LNCAP (cell line): ENCODE measurements at regions not wholly inside any gene's neighbourhood (a gene's known extent, or its start where the extent isn't known, plus 50 kb on each side); places are given as distances from the start of the nearest gene placed in this dataset.

Experiments used
- TF ChIP-seq, protein P1 (sequence below): fragments of 450-650 bp; IDR thresholded peaks from 2 replicates; pipeline ENCODE4 v1.5.1; 2017; ENCODE audit warnings: mild to moderate bottlenecking

DNA sequence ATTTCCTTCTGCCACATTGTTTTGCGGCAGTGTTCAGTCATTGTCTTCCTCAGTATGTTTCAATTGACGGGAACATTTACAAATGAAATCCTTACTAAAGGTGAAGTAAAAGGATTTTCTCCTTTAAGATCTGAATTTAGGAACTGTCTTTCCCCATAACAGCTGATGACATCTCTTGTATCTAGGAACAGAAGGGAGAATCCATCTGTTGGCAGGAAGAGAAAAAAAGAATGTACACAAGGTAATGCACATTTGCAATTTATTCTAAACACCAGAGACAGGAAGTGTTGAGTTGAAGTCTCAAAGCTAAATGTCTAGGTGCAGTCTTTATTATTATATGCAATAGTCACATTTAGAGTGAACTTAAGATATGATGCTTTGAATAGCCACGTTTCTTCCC, 334.5 kb downstream of the HDGFL1 start:
- TF ChIP-seq, protein P1, sequence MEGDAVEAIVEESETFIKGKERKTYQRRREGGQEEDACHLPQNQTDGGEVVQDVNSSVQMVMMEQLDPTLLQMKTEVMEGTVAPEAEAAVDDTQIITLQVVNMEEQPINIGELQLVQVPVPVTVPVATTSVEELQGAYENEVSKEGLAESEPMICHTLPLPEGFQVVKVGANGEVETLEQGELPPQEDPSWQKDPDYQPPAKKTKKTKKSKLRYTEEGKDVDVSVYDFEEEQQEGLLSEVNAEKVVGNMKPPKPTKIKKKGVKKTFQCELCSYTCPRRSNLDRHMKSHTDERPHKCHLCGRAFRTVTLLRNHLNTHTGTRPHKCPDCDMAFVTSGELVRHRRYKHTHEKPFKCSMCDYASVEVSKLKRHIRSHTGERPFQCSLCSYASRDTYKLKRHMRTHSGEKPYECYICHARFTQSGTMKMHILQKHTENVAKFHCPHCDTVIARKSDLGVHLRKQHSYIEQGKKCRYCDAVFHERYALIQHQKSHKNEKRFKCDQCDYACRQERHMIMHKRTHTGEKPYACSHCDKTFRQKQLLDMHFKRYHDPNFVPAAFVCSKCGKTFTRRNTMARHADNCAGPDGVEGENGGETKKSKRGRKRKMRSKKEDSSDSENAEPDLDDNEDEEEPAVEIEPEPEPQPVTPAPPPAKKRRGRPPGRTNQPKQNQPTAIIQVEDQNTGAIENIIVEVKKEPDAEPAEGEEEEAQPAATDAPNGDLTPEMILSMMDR = no peak

GRCh38 chr6:22904431-22904830, 335.1 kb downstream of the HDGFL1 start:
- TF ChIP-seq, protein P1 = no peak

GRCh38 chr6:22906091-22906549, 336.8 kb downstream of the HDGFL1 start:
- TF ChIP-seq, protein P1 = peak; percentile 27; the same call in 1 of the 2 replicates

DNA sequence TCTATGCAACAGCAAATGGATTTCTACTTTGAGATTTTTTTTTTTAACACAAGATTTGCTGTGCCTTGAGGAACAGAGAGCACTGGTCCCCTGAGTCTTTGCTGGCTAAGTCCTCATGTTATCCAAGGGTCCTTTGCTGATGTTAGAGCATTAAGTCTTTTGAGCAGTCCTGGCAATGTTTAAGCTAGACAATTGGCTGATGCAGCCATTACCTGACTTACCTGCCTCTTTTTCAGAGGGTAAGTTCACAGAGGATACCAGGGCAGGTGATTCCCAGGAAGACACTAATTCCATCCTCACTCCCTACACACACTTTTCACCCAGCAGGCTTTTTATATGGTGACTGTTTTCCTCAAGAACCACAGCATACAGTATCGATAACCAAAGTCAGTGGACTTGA, 337.7 kb downstream of the HDGFL1 start:
- TF ChIP-seq, protein P1 = no peak

DNA sequence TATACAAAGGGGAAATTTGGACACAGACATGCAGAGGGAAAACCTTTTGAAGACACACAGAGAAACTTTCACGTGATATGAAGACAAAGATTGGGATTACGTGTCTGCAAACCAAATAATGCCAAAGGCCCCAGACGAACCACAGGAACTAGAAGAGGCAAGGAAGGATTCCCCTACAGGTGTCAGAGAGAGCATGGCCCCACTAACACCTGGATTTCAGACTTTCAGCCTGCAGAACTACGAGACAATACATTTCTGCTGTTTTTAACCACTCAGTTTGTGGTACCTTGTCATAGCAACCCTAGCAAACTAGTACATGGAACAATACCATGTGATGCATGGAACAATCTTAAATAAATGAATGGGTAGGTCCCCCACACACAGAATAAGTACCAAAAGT, 341.0 kb downstream of the HDGFL1 start:
- TF ChIP-seq, protein P1 = no peak

- TF ChIP-seq, protein P1 = no peak
Observed at GRCh38 chr6:22913612-22914011, 344.2 kb downstream of the HDGFL1 start.

GRCh38 chr6:22917344-22917743, 348.0 kb downstream of the HDGFL1 start:
- TF ChIP-seq, protein P1 = no peak

- TF ChIP-seq, protein P1 = no peak
Observed at GRCh38 chr6:22921828-22922227, 352.5 kb downstream of the HDGFL1 start.
